ENCODE measurements at regions not wholly inside any gene's neighbourhood (a gene's known extent, or its start where the extent isn't known, plus 50 kb on each side); places are given as distances from the start of the nearest gene placed in this dataset.

DNA sequence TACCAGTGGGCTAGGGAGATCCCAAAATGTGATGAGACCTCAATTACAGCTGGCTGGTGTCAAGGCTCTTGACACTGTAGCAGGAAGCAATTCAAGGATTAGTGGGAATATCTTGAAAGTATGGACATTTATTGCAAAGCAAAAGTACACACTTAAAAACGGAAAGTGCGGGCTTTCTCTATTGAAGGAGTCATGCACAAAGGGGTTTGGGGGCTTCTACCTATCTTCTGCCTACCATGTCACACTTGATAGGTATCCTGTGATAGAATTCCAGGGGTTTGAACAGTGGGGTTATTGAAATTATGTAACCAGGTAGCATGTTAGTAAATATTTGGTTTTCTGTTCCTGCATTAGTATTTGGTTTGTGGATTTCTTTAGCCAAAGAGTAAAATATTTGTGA, 1652.1 kb upstream of the DDX18 start:
- TF ChIP-seq, protein P1, sequence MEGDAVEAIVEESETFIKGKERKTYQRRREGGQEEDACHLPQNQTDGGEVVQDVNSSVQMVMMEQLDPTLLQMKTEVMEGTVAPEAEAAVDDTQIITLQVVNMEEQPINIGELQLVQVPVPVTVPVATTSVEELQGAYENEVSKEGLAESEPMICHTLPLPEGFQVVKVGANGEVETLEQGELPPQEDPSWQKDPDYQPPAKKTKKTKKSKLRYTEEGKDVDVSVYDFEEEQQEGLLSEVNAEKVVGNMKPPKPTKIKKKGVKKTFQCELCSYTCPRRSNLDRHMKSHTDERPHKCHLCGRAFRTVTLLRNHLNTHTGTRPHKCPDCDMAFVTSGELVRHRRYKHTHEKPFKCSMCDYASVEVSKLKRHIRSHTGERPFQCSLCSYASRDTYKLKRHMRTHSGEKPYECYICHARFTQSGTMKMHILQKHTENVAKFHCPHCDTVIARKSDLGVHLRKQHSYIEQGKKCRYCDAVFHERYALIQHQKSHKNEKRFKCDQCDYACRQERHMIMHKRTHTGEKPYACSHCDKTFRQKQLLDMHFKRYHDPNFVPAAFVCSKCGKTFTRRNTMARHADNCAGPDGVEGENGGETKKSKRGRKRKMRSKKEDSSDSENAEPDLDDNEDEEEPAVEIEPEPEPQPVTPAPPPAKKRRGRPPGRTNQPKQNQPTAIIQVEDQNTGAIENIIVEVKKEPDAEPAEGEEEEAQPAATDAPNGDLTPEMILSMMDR (IDR thresholded peaks at IDR 0.05): no peak
- no peak for TF ChIP-seq POLR2A (IDR thresholded peaks at IDR 0.05)
